OCI-LY7 (cell line): ENCODE measurements at regions not wholly inside any gene's neighbourhood (a gene's known extent, or its start where the extent isn't known, plus 50 kb on each side); places are given as distances from the start of the nearest gene placed in this dataset.

Source experiments
- BruUV-seq: library from RNA; stranded (reverse); fragments of 400-500 nt; replicated peaks from 2 replicates; lab custom pipeline; 2021; lab: Mats Ljungman, UMichigan
- CTCF ChIA-PET: fragments of 300-600 bp; sonication (Branson Sonifier 250); formaldehyde crosslinking; loops from one replicate; lab custom pipeline; 2022; ENCODE audit warnings: antibody characterized with exemption; ENCODE audit not compliant: unreplicated experiment; lab: Charles Lee
- POLR2A ChIA-PET: fragments of 300-600 bp; sonication (Branson Sonifier 250); formaldehyde crosslinking; loops from one replicate; lab custom pipeline; 2022; ENCODE audit warnings: antibody characterized with exemption; lab: Charles Lee
- DNase-seq: peaks from one replicate; pipeline ENCODE4 v3.0.0-alpha.2; 2015; ENCODE audit warnings: low spot score
- H2AFZ ChIP-seq: fragments of 200-600 bp; sonication (generic), shearing (Covaris generic); 2 replicates; pipeline ENCODE4 v1.6.1; 2014; ENCODE audit warnings: mild to moderate bottlenecking, antibody characterized with exemption, low read length, moderate library complexity
- H3K27ac ChIP-seq: fragments of 200-600 bp; sonication (generic); 2 replicates; pipeline ENCODE4 v1.5.1; 2014; ENCODE audit warnings: mixed run types, low read depth, mild to moderate bottlenecking, moderate library complexity, low read length, inconsistent platforms; ENCODE audit not compliant: poor library complexity, severe bottlenecking
- H3K36me3 ChIP-seq: fragments of 200-600 bp; sonication (generic); 2 replicates; pipeline ENCODE4 v1.6.1; 2014; ENCODE audit warnings: mild to moderate bottlenecking, antibody characterized with exemption, low read length, moderate library complexity, mixed read lengths; ENCODE audit not compliant: insufficient read depth
- H3K4me1 ChIP-seq: fragments of 200-600 bp; sonication (generic); 2 replicates; pipeline ENCODE4 v1.5.1; 2014; ENCODE audit warnings: mild to moderate bottlenecking, low read length; ENCODE audit not compliant: insufficient read depth, poor library complexity, severe bottlenecking
- H3K4me2 ChIP-seq: fragments of 200-600 bp; sonication (generic); 2 replicates; pipeline ENCODE4 v1.6.1; 2014; ENCODE audit warnings: mild to moderate bottlenecking, low read length
- H3K4me3 ChIP-seq: fragments of 200-600 bp; sonication (generic); 2 replicates; pipeline ENCODE4 v1.5.1; 2014; ENCODE audit warnings: mild to moderate bottlenecking, low read depth, low read length; ENCODE audit not compliant: poor library complexity, severe bottlenecking
- H3K79me2 ChIP-seq: fragments of 200-600 bp; sonication (generic); 2 replicates; pipeline ENCODE4 v1.6.1; 2016; ENCODE audit warnings: low read depth, mild to moderate bottlenecking, low read length, moderate library complexity, mixed read lengths; ENCODE audit not compliant: insufficient read depth
- H3K9me2 ChIP-seq: fragments of 200-600 bp; sonication (generic); 2 replicates; pipeline ENCODE4 v1.6.1; 2016; ENCODE audit warnings: mild to moderate bottlenecking, low read length, mixed read lengths; ENCODE audit not compliant: insufficient read depth
- H3K9me3 ChIP-seq: fragments of 200-600 bp; sonication (generic); 2 replicates; pipeline ENCODE4 v1.6.1; 2014; ENCODE audit warnings: mild to moderate bottlenecking, mixed run types, low read length, mixed read lengths
- H4K20me1 ChIP-seq: fragments of 200-600 bp; sonication (generic); 2 replicates; pipeline ENCODE4 v1.6.1; 2014; ENCODE audit warnings: mild to moderate bottlenecking, antibody characterized with exemption, low read length, moderate library complexity, mixed read lengths; ENCODE audit not compliant: insufficient read depth
- EZH2phosphoT487 ChIP-seq: fragments of 200-600 bp; sonication (generic); IDR thresholded peaks from 2 replicates; pipeline ENCODE4 v1.6.1; 2018; ENCODE audit warnings: low read depth, borderline replicate concordance, mild to moderate bottlenecking, mixed run types, antibody characterized with exemption, low read length, moderate library complexity, mixed read lengths
- intact Hi-C: fragments of 100-400 bp; cut with micrococcal nuclease; formaldehyde crosslinking; loops from one replicate; pipeline ENCODE4 v1.10.0; 2022; ENCODE audit not compliant: unreplicated experiment
- TF ChIP-seq, protein P1 (sequence below): fragments of 200-600 bp; sonication (generic); conservative IDR thresholded peaks from 2 replicates; pipeline ENCODE4 v1.5.1; 2014; ENCODE audit warnings: mild to moderate bottlenecking, antibody characterized with exemption, low read length, moderate library complexity, mixed read lengths

- no peaks in the 10 kb centered on the region for H3K4me1 ChIP-seq
- no peak for DNase-seq
- H2AFZ ChIP-seq: no peak overlapping the region
- H3K9me2 ChIP-seq: no peaks in the 10 kb centered on the region
- H3K4me3 ChIP-seq: no peak overlapping the region
- 0 out of 2 replicates have a peak, but pooled peaks cover 4% of the 10 kb centered on the region for H3K9me3 ChIP-seq
- TF ChIP-seq EZH2phosphoT487: no peak
- TF ChIP-seq, protein P1, sequence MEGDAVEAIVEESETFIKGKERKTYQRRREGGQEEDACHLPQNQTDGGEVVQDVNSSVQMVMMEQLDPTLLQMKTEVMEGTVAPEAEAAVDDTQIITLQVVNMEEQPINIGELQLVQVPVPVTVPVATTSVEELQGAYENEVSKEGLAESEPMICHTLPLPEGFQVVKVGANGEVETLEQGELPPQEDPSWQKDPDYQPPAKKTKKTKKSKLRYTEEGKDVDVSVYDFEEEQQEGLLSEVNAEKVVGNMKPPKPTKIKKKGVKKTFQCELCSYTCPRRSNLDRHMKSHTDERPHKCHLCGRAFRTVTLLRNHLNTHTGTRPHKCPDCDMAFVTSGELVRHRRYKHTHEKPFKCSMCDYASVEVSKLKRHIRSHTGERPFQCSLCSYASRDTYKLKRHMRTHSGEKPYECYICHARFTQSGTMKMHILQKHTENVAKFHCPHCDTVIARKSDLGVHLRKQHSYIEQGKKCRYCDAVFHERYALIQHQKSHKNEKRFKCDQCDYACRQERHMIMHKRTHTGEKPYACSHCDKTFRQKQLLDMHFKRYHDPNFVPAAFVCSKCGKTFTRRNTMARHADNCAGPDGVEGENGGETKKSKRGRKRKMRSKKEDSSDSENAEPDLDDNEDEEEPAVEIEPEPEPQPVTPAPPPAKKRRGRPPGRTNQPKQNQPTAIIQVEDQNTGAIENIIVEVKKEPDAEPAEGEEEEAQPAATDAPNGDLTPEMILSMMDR: no peak
- no peaks in the 10 kb centered on the region for H3K36me3 ChIP-seq
- no peaks in the 10 kb centered on the region for H3K79me2 ChIP-seq
- no peak overlapping the region for H3K4me2 ChIP-seq
- ChIA-PET POLR2A (no interaction called here), CTCF (no interaction called here)
- intact Hi-C loops: no loop called here
- BruUV-seq: no TSS peak
- H4K20me1 ChIP-seq: no peaks in the 10 kb centered on the region
- H3K27ac ChIP-seq: no peak overlapping the region
Observed at GRCh38 chr4:36582198-36582597, 300.8 kb downstream of the DTHD1 start.

- no peaks in the 10 kb centered on the region for H3K79me2 ChIP-seq
- no peak overlapping the region for H3K4me3 ChIP-seq
- no peaks in the 10 kb centered on the region for H3K9me3 ChIP-seq
- H3K9me2 ChIP-seq: no peaks in the 10 kb centered on the region
- ChIA-PET POLR2A (interaction anchor here (0.7 kb wide), 1 partner anchor 47 kb away, joined by 3 read pairs; no protein-coding TSS in a partner anchor), CTCF (no interaction called here)
- H3K4me2 ChIP-seq: no peak overlapping the region
- DNase-seq: no peak
- H3K36me3 ChIP-seq: no peaks in the 10 kb centered on the region
- no peaks in the 10 kb centered on the region for H3K4me1 ChIP-seq
- no TSS peak for BruUV-seq
- no peaks in the 10 kb centered on the region for H4K20me1 ChIP-seq
- TF ChIP-seq, protein P1: no peak
- TF ChIP-seq EZH2phosphoT487: no peak
- no peak overlapping the region for H3K27ac ChIP-seq
- H2AFZ ChIP-seq: no peak overlapping the region
- intact Hi-C loops: no loop called here
Observed at GRCh38 chr4:36587909-36588472, 306.6 kb downstream of the DTHD1 start.

- Histone ChIP-seq H3K9me2 (no peaks in the 10 kb centered on the region), H3K36me3 (no peaks in the 10 kb centered on the region), H2AFZ (no peak overlapping the region), H3K79me2 (no peaks in the 10 kb centered on the region), H3K4me1 (no peaks in the 10 kb centered on the region), H3K4me2 (no peak overlapping the region), H4K20me1 (no peaks in the 10 kb centered on the region), H3K9me3 (no peaks in the 10 kb centered on the region), H3K4me3 (no peak overlapping the region), H3K27ac (no peak overlapping the region)
- no TSS peak for BruUV-seq
- CTCF ChIA-PET: no interaction called here
- intact Hi-C loops: no loop called here
- DNase-seq: no peak
- POLR2A ChIA-PET: no interaction called here
- no peak for TF ChIP-seq EZH2phosphoT487
- TF ChIP-seq, protein P1: no peak
Observed at GRCh38 chr4:36590343-36590742, 308.9 kb downstream of the DTHD1 start.
